ENCODE measurements at regions not wholly inside any gene's neighbourhood (a gene's known extent, or its start where the extent isn't known, plus 50 kb on each side); places are given as distances from the start of the nearest gene placed in this dataset.

DNA sequence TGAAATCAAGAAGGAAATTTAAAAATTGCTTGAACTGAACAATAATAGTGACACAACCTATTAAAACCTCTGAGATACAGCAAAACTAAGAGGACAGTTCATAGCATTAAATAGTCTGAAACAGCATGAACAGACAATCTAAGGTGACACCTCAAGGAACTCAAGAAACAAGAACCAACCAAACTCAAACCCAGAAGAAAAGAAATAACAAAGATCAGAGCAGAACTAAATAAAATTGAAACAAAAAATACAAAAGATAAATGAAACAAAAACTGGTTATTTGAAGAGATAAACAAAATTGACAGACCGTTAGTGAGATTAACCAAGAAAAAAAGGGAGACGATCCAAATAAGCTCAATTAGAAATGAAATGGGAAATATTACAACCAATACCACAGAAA, 122.8 kb upstream of the TOP3B start:
- no peak for DNase-seq (ENCODE audit: low spot score)
- in situ Hi-C loops (cut with HindIII; ENCODE audit: low sequenced_read_pairs), result no loop called here

DNA sequence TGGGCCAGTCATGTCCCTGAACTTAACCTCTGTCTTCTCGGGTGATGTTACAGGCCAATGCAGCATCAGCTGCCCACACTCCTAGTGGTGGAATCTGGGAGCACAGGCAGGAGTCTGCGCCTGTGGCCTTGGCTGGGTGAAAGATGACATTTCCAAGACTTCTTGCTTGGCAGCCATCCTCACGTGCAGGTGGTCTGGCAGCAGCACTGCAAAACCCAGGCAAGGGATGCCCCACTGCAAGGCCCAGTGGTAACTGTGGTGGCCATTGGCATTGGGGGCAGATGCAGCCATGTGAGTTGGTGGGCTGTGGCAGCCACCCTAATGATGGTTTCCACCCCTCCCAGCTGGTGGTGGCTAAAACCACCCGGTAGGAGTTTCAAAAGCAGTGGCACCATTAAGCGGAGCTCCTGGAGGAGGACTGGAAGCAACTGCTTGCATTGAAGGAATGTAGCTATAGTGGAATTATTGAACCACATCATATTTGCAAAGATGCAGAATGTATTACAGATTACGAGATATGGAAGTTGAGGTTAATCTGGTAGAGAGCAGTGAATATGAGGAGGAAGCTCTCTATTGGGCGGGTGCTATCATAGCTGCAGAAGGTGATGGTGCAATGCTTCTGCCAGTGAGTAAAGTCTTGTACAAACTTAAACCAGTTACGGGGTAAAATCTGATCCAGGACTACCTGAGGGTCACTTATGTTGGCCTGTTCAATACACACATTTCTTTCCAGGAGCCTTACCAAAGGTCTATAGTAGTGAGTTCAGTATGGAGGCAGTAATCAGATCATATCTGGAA, 120.7 kb upstream of the TOP3B start:
- in situ Hi-C loops (cut with HindIII; ENCODE audit: low sequenced_read_pairs), result no loop called here
- no peak for DNase-seq (ENCODE audit: low spot score)

DNA sequence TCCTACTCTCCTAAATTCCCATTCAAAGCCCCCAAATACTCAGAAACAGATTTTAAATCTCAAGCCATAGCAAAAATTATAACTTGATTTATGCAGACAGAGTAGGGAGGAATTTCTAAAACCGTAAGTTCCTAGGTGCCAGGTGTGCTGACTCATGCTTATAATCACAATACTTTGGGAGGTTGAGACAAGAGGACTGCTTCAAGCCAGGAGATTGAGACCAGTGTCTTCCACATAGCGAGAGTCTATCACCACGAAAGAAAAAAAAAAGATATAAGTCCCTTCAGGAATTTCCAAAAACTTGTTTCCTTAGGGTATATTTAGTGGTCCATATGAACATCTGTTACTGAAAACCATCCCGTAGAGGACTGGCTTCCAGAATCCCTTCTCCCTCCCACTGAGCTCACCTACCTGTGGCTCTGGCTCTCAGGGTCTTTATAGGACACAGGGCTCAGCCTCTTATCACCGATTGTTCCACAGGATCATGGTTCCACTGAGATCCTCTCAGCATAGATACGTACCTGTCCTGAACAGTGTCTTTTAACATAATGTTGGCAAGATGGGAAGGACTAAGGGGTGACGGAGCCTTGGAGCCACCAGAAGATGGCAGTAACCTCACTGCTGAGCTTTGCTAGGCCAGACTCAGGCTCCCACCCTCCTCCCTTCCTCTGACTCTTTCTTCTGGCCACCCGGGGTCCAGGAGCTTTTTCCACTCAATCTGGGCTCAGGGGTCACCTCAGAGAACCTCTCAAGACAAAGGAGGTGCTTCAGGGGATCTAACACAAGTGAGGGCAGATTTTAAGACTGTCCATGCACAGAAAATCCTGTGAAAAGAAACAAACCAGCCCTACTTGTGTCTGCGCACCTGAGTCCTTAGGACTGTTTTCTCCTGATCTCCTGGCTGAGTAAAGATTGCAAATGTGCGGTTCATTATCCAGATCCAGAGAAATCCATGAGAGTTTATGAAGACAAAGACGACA, 117.5 kb upstream of the TOP3B start:
- DNase-seq (ENCODE audit: low spot score), result no peak
- in situ Hi-C loops (cut with HindIII; ENCODE audit: low sequenced_read_pairs), result no loop called here

DNA sequence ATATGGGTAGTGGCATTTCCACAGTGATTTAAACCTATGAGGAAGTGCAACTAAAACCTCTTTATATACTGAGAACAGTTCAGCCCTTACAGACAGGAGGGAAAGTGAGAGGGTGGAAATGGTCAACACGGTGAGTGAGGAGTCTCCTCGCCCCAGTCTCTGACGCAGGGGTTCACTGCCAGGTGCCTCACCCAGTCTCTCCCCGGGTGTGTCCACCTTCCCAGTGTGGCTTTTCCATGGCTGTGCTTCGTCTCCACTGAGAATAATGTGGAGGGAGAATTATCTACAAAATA, 116.6 kb upstream of the TOP3B start:
- in situ Hi-C loops (cut with HindIII; ENCODE audit: low sequenced_read_pairs), result no loop called here
- DNase-seq (ENCODE audit: low spot score), result no peak

DNA sequence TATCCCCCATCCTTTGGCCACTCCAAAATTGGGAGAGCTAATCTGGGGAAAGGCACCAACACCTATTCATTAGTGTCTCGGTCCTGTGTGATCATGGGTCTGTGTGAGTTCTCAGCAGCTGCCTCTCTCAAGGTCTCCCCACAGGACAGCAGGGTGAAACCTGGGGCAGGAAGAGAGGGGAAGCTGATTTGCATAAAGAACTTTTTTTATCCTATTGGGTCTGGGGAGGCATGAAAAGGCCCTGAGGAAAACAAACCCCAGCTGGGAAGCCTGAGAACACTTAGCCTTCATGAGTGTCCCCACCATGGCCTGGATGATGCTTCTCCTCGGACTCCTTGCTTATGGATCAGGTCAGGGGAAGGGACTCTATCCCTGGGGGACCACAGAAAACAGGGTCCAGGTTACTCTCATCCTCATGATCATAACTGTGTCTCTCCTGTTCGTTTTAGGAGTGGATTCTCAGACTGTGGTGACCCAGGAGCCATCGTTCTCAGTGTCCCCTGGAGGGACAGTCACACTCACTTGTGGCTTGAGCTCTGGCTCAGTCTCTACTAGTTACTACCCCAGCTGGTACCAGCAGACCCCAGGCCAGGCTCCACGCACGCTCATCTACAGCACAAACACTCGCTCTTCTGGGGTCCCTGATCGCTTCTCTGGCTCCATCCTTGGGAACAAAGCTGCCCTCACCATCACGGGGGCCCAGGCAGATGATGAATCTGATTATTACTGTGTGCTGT, 116.0 kb upstream of the TOP3B start:
- DNase-seq (ENCODE audit: low spot score), result no peak
- in situ Hi-C loops (cut with HindIII; ENCODE audit: low sequenced_read_pairs), result no loop called here

DNA sequence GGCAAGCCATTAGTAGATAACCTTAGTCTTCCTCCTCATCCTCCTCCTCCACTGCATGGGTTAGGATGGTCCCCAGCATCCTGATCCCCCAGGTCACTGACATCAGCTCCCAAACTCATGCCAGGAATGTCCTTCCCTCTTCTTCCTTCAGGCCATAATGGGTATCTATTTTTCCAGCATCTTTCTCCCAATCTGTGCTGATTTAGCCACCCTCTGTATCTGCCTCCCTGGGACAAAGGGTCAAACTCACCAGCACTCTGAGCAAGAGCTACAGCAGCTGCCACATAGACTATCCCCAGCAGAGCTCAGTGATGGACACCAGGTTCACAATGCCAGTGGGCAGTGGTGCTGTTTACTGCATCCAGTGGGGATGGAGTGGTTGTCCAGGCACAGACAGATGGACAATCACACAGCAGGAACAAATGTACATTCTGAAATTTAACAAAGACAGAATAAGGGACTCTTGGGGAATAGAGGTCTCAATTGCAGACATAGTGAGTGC, 115.2 kb upstream of the TOP3B start:
- no peak for DNase-seq (ENCODE audit: low spot score)
- in situ Hi-C loops (cut with HindIII; ENCODE audit: low sequenced_read_pairs), result no loop called here

DNA sequence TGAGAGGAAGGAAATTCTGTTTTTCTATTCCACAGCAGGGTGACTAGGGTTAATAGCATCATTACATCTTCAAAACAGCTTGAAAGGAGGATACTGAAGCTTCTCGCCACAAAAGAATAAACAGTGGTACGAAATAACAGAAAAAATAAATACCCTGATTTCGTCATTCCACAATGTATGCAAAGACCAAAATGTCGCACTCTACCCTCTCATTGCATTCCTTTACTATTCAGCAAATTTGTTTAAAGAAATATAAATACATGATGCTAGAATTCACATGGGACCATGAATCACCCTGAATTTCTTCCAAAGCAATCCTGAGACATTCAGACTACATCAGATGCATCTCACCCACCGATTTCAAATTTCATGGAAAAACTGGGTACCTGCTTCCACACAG, 112.3 kb upstream of the TOP3B start:
- DNase-seq (ENCODE audit: low spot score), result no peak
- in situ Hi-C loops (cut with HindIII; ENCODE audit: low sequenced_read_pairs), result no loop called here

DNA sequence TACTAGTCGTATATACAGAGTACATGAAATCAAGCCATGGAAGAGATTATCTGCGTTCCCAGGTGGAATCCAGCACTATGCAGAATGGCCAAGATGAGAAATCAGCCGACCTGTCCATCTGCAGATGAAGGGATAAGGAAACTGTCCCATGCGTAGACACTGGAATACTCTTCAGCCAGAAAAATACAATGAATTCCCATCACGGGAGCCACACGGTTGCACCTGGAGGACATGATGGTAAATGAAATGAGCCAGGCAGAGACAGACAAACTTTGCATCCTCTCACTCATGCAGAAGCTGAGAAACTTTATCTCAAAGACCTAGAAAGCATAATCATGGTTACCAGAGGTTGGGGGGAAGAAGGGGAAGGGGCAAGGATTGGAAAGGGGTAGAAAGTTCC, 111.9 kb upstream of the TOP3B start:
- DNase-seq (ENCODE audit: low spot score), result no peak
- in situ Hi-C loops (cut with HindIII; ENCODE audit: low sequenced_read_pairs), result no loop called here

DNA sequence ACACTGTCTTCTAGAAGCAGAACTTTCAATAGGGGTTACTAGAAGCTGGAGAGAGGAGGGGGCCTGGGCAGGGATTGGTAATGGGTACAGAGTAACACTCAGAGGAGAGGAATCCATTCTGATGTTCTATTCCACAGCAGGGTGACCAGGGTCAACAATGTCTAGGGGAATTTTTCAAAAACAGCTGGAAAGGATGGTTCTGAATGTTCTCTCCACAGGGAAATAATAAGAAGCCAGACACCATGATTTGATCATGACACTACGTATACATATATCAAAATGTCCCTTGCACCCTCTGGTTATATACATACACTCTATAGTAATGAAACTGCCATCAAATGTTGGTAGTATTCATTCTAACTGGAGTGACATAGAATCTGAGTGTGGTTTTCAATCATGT, 111.2 kb upstream of the TOP3B start:
- no peak for DNase-seq (ENCODE audit: low spot score)
- in situ Hi-C loops (cut with HindIII; ENCODE audit: low sequenced_read_pairs), result no loop called here

DNA sequence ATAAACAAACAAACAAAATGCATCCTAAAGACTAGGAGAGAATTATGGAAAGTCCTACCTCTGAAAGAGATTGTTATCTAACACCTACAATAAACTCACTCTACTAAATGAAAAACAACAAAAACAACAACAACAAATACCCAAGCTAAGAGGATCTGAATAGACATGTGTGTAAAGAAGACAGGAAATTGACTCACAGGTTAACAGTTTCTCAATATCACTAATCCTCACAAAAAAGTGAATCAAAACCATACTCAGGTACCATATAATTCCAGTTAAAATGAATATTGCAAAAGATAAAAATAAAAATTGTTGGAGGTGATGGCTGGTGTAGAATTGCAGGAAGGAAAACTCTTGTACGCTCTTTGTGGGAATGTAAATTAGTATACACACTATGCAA, 110.4 kb upstream of the TOP3B start:
- DNase-seq (ENCODE audit: low spot score), result no peak
- in situ Hi-C loops (cut with HindIII; ENCODE audit: low sequenced_read_pairs), result no loop called here

DNA sequence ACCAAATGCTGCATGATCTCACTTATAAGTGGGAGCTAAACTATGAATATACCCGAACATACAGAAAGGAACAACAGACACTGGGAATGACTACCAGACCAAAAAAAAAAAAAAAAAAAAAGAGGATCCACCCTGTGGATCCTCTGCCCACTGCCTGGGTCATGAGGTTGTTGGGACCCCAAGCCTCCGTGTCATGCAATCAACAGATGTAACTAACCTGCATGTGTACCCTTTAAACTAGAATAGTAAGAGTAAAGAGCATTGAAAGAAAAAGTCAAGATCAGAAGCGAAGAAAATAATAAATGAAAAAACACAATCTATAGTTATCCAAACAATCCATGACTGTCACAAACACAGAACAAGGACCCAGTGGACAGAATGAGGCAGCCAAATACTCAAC, 109.5 kb upstream of the TOP3B start:
- in situ Hi-C loops (cut with HindIII; ENCODE audit: low sequenced_read_pairs), result no loop called here
- DNase-seq (ENCODE audit: low spot score), result no peak

DNA sequence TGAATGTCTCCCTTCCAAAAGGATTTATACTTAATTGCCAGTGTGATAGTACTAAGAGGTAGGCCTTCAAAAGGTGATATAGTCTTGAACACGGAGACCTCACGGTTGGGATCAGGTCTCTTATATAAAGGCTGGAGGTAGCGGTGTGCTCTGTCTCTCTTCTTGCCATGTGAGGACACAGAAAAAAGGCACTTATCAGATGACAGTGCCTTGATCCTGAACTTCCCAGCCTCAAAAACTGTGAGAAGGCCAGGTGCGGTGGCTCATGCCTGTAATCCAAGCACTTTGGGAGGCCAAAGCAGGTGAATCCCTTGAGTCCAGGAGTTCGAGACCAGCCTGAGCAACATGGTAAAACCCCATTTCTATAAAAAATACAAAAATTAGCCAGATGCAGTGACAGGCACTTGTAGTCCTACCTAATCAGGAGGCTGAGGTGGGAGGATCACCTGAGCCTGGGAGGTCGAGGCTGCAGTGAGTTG, 108.9 kb upstream of the TOP3B start:
- no peak for DNase-seq (ENCODE audit: low spot score)
- in situ Hi-C loops (cut with HindIII; ENCODE audit: low sequenced_read_pairs), result no loop called here

DNA sequence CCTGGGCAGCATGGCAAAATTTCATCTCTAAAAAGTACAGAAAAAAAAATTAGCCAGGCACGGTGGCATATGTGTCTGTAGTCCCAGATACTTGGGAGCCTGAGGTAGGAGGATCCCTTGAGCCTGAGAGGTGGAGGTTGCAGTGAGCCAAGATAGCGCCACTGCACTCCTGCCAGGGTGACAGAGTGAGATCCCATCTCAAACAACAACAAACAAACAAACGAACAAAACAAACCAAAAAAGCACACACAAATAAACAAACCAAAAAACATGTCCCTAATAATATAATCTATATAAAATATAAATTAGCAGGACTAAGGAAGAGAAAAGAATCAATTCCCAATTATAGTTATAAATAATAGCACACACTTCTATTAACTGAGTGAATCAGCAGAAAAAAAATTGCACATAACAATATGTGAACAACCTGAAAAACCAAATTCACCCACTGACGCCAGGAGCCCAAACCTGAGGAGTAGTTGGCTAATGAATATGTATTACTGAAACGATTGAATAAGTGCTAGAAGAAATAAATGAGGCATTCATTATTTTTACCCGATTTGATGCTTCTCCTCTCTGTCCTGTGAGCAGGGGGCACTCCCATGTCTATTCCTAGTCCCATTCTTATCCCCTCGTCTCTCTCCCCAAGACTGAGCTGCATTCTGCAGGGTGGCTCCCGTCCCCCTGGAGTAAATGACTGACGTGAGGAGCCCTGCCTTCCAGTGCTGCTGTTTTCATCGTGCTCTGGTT, 108.2 kb upstream of the TOP3B start:
- in situ Hi-C loops (cut with HindIII; ENCODE audit: low sequenced_read_pairs), result no loop called here
- DNase-seq (ENCODE audit: low spot score), result no peak

DNA sequence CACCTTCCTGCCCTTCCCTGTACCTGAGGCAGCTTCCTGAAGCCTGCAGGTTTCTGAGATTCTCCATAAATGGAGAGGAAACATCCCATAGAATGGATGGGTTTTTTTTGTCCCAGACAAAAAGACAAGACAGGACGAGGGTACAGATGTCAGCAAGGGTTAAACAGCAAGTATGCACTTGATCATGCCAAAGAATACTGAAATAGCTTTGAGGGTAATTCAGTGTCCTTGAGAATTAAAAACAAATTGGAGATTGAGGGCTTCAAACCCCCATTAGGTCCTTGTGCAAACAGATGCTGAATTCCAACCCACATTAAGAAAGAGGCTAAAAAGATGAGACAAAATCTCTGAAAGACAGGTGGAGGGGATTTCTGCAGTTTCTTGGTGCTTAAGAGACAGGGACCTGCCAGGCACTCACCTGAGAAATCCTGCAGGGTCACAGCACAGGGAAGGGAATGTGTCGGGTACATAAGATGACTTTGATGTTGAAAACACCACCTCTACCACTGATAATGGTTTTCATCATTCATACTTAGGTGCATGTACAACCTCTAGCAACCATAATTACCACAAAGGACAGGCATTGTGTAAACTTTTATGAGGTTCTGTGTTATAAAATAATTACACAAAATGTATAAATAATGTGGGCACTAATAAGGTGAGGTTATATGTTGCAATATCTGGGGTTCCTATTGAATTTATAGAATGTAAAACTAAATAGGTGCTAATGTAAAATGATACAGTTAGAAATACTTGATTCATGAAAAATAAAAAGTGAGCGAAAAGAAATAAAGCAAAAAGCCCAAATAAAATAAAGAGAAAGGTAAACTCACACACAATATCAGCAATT, 107.1 kb upstream of the TOP3B start:
- in situ Hi-C loops (cut with HindIII; ENCODE audit: low sequenced_read_pairs), result no loop called here
- DNase-seq (ENCODE audit: low spot score), result no peak

DNA sequence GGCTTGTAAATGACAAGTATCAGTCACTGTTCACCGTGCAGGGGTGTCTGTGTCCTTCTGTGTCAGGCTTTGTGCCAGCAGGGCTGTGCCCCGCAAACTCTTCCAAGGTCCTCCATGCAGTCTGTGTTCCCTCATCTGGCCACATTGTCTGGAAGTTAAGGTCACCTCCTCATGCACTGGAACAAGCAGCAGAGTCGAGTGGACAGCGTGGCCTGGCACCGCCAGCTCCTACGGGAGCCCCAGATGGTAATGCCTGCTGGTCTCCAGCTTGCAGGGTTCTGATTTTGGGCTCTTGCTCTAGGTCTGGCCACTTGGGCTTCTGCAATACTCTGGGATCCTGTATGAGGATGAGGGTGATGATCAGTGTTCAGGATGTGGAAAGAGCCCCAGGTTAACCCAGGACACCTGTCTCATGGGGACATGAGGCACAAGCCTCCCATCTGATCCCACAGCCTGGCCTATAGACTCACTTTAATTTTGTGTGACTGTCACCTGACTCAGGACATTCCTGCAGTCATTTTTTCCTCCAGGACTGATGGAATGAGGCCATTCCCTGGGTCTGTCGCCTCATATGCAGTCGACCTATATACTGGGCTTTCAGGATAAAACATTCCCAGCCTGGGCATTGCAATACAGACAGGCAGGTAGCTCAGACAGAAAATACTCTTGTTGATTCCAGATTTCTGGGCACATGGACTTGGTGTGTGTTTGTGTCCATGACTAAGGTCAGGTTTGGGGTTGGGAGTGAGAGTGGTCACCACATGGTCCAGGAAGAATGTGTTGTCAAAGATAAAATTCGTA, 106.3 kb upstream of the TOP3B start:
- DNase-seq (ENCODE audit: low spot score), result peak; percentile 13
- in situ Hi-C loops (cut with HindIII; ENCODE audit: low sequenced_read_pairs), result no loop called here

DNA sequence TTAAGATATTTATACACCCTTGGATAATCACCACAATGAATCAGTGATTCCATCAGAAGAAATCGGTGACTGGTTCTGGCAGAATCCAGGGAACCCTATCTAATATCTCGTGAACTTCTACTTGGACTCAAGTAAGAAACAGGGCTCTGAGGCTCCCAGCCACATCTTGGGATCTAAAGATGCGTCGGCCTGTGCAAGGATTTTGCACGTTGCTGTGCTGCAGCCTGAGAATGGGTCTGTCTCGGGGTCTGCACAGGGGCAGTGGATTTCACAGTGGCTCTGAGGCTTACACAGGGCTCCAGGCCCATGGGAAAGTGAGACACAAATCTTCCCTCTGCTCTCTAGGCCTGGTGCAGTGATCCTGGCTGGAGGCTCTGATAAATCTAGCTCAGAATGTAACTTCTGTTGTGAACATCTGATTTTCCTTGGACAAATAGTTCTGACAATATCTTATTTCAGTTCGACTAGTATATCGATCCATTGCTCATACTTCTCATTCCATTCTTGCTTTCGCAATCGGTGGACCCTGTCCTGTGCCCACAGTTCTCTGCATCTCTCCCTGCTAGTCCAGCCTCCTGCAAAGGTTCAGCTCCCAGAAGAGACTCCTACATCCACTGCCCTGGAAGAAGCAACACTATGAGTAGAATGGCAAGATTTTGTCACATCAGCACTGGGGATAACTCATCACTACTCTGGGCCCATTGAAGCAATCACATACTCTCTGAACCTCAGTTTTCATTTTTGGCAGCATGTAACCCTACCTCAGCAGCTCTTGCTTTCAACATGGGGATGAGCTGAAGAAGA, 105.5 kb upstream of the TOP3B start:
- in situ Hi-C loops (cut with HindIII; ENCODE audit: low sequenced_read_pairs), result no loop called here
- DNase-seq (ENCODE audit: low spot score), result no peak

Measured in G401 (cell line).